Activated naive CD8-positive, alpha-beta T cell treated with anti-CD3 and anti-CD28 coated beads for 36 hours (primary cell): ENCODE measurements at regions not wholly inside any gene's neighbourhood (a gene's known extent, or its start where the extent isn't known, plus 50 kb on each side); places are given as distances from the start of the nearest gene placed in this dataset.

Experiments
- DNase-seq: peaks from one replicate; pipeline ENCODE4 v3.0.0; 2021
- H3K27ac Mint-ChIP-seq: one replicate; pipeline ENCODE4 v1.8.0; 2022; ENCODE audit warnings: mild to moderate bottlenecking, moderate library complexity, mixed read lengths
- H3K27me3 Mint-ChIP-seq: one replicate; pipeline ENCODE4 v1.8.0; 2022; ENCODE audit warnings: mild to moderate bottlenecking, mixed read lengths
- H3K36me3 Mint-ChIP-seq: one replicate; pipeline ENCODE4 v1.8.0; 2021; ENCODE audit warnings: mild to moderate bottlenecking, mixed read lengths
- H3K4me1 Mint-ChIP-seq: one replicate; pipeline ENCODE4 v1.8.0; 2021; ENCODE audit warnings: mixed read lengths
- H3K4me3 Mint-ChIP-seq: one replicate; pipeline ENCODE4 v1.8.0; 2022; ENCODE audit warnings: mild to moderate bottlenecking, moderate library complexity, mixed read lengths
- H3K9me3 Mint-ChIP-seq: one replicate; pipeline ENCODE4 v1.8.0; 2022; ENCODE audit warnings: mixed read lengths

GRCh38 chr9:107940616-107941595 lies 451.3 kb upstream of the KLF4 start:
- Mint-ChIP-seq H3K4me1 (no peaks in the 10 kb centered on the region), H3K4me3 (no peak overlapping the region), H3K27ac (no peak overlapping the region), H3K9me3 (no peaks in the 10 kb centered on the region), H3K27me3 (peaks cover 3% of the 10 kb centered on the region), H3K36me3 (no peaks in the 10 kb centered on the region)
- DNase-seq: no peak

GRCh38 chr9:107938801-107939386 lies 449.3 kb upstream of the KLF4 start:
- H3K4me1 Mint-ChIP-seq: no peaks in the 10 kb centered on the region
- H3K4me3 Mint-ChIP-seq: no peak overlapping the region
- DNase-seq: no peak
- no peaks in the 10 kb centered on the region for H3K36me3 Mint-ChIP-seq
- H3K27ac Mint-ChIP-seq: no peak overlapping the region
- H3K9me3 Mint-ChIP-seq: no peaks in the 10 kb centered on the region
- H3K27me3 Mint-ChIP-seq: peaks cover 2% of the 10 kb centered on the region

- H3K9me3 Mint-ChIP-seq: no peaks in the 10 kb centered on the region
- no peak overlapping the region for H3K27ac Mint-ChIP-seq
- DNase-seq: no peak
Observed at GRCh38 chr9:107935931-107936330, 446.4 kb upstream of the KLF4 start.

GRCh38 chr9:107933516-107933915 lies 443.9 kb upstream of the KLF4 start:
- DNase-seq: no peak
- Mint-ChIP-seq H3K27me3 (no peaks in the 10 kb centered on the region), H3K9me3 (peaks cover under 1% of the 10 kb centered on the region), H3K27ac (no peak overlapping the region), H3K36me3 (no peaks in the 10 kb centered on the region), H3K4me3 (no peak overlapping the region), H3K4me1 (no peaks in the 10 kb centered on the region)

More at GRCh38 chr9:107935931-107936330, 446.4 kb upstream of the KLF4 start:
- Mint-ChIP-seq H3K4me1 (no peaks in the 10 kb centered on the region), H3K4me3 (no peak overlapping the region), H3K36me3 (no peaks in the 10 kb centered on the region), H3K27me3 (no peaks in the 10 kb centered on the region)

GRCh38 chr9:107933097-107933496 lies 443.5 kb upstream of the KLF4 start:
- DNase-seq: no peak
- Mint-ChIP-seq H3K4me1 (no peaks in the 10 kb centered on the region), H3K9me3 (peaks cover 1% of the 10 kb centered on the region), H3K27ac (no peak overlapping the region), H3K36me3 (no peaks in the 10 kb centered on the region), H3K4me3 (no peak overlapping the region), H3K27me3 (no peaks in the 10 kb centered on the region)

GRCh38 chr9:107932601-107933000 lies 443.0 kb upstream of the KLF4 start:
- Mint-ChIP-seq H3K36me3 (no peaks in the 10 kb centered on the region), H3K9me3 (peaks cover 1% of the 10 kb centered on the region), H3K4me3 (no peak overlapping the region), H3K27ac (no peak overlapping the region), H3K27me3 (no peaks in the 10 kb centered on the region), H3K4me1 (no peaks in the 10 kb centered on the region)
- no peak for DNase-seq

GRCh38 chr9:107932046-107932445 lies 442.5 kb upstream of the KLF4 start:
- Mint-ChIP-seq H3K27me3 (no peaks in the 10 kb centered on the region), H3K27ac (no peak overlapping the region), H3K9me3 (peaks cover 1% of the 10 kb centered on the region), H3K4me1 (no peaks in the 10 kb centered on the region), H3K36me3 (no peaks in the 10 kb centered on the region), H3K4me3 (no peak overlapping the region)
- DNase-seq: no peak

GRCh38 chr9:107931071-107931715 lies 441.6 kb upstream of the KLF4 start:
- DNase-seq: no peak
- no peaks in the 10 kb centered on the region for H3K36me3 Mint-ChIP-seq
- H3K4me1 Mint-ChIP-seq: no peaks in the 10 kb centered on the region
- no peak overlapping the region for H3K4me3 Mint-ChIP-seq
- H3K27me3 Mint-ChIP-seq: no peaks in the 10 kb centered on the region
- H3K27ac Mint-ChIP-seq: no peak overlapping the region
- peaks cover 1% of the 10 kb centered on the region for H3K9me3 Mint-ChIP-seq

GRCh38 chr9:107929443-107929842 lies 439.9 kb upstream of the KLF4 start:
- Mint-ChIP-seq H3K27ac (no peak overlapping the region), H3K27me3 (no peaks in the 10 kb centered on the region), H3K4me1 (no peaks in the 10 kb centered on the region), H3K36me3 (no peaks in the 10 kb centered on the region), H3K4me3 (no peak overlapping the region), H3K9me3 (peaks cover 1% of the 10 kb centered on the region)
- DNase-seq: no peak

GRCh38 chr9:107928701-107929371 lies 439.3 kb upstream of the KLF4 start:
- no peak overlapping the region for H3K27ac Mint-ChIP-seq
- no peak overlapping the region for H3K4me3 Mint-ChIP-seq
- H3K9me3 Mint-ChIP-seq: peaks cover 1% of the 10 kb centered on the region
- H3K27me3 Mint-ChIP-seq: no peaks in the 10 kb centered on the region
- no peaks in the 10 kb centered on the region for H3K4me1 Mint-ChIP-seq
- H3K36me3 Mint-ChIP-seq: no peaks in the 10 kb centered on the region
- DNase-seq: no peak

GRCh38 chr9:107927276-107927675 lies 437.7 kb upstream of the KLF4 start:
- no peak for DNase-seq
- no peak overlapping the region for H3K27ac Mint-ChIP-seq
- no peaks in the 10 kb centered on the region for H3K36me3 Mint-ChIP-seq
- H3K9me3 Mint-ChIP-seq: peaks cover 1% of the 10 kb centered on the region
- H3K27me3 Mint-ChIP-seq: no peaks in the 10 kb centered on the region
- H3K4me1 Mint-ChIP-seq: no peaks in the 10 kb centered on the region
- no peak overlapping the region for H3K4me3 Mint-ChIP-seq

GRCh38 chr9:107925749-107926297 lies 436.3 kb upstream of the KLF4 start:
- no peak for DNase-seq
- Mint-ChIP-seq H3K27me3 (no peaks in the 10 kb centered on the region), H3K36me3 (no peaks in the 10 kb centered on the region), H3K4me1 (no peaks in the 10 kb centered on the region), H3K27ac (no peak overlapping the region), H3K9me3 (peaks cover 1% of the 10 kb centered on the region), H3K4me3 (no peak overlapping the region)

- DNase-seq: no peak
- H3K27me3 Mint-ChIP-seq: no peaks in the 10 kb centered on the region
- no peak overlapping the region for H3K4me3 Mint-ChIP-seq
- no peaks in the 10 kb centered on the region for H3K36me3 Mint-ChIP-seq
- H3K4me1 Mint-ChIP-seq: no peaks in the 10 kb centered on the region
- H3K9me3 Mint-ChIP-seq: peaks cover 2% of the 10 kb centered on the region
- H3K27ac Mint-ChIP-seq: no peak overlapping the region
Observed at GRCh38 chr9:107922260-107922659, 432.7 kb upstream of the KLF4 start.

- Mint-ChIP-seq H3K36me3 (no peaks in the 10 kb centered on the region), H3K9me3 (peaks cover 2% of the 10 kb centered on the region), H3K4me3 (no peak overlapping the region), H3K27me3 (no peaks in the 10 kb centered on the region), H3K4me1 (no peaks in the 10 kb centered on the region), H3K27ac (no peak overlapping the region)
- no peak for DNase-seq
Observed at GRCh38 chr9:107919263-107919662, 429.7 kb upstream of the KLF4 start.

- no peak for DNase-seq
- Mint-ChIP-seq H3K36me3 (no peaks in the 10 kb centered on the region), H3K9me3 (peaks cover 2% of the 10 kb centered on the region), H3K4me3 (no peak overlapping the region), H3K27me3 (no peaks in the 10 kb centered on the region), H3K27ac (no peak overlapping the region), H3K4me1 (no peaks in the 10 kb centered on the region)
Observed at GRCh38 chr9:107918749-107919148, 429.2 kb upstream of the KLF4 start.
